Endothelial cell (in vitro differentiated cells): ENCODE measurements at regions not wholly inside any gene's neighbourhood (a gene's known extent, or its start where the extent isn't known, plus 50 kb on each side); places are given as distances from the start of the nearest gene placed in this dataset.
"Not testable (repeated sequence)": the region's sequence is repeated elsewhere in the genome, so short reads cannot be mapped to it uniquely, and the experiment has no call there.

Source experiments
- DNase-seq: peaks from one replicate; pipeline ENCODE4 v3.0.0; 2021; ENCODE audit warnings: low spot score
- H3K27ac Mint-ChIP-seq: one replicate; pipeline ENCODE4 v1.8.0; 2021; ENCODE audit warnings: mixed read lengths, inconsistent platforms; ENCODE audit not compliant: unreplicated experiment
- H3K27me3 Mint-ChIP-seq: one replicate; pipeline ENCODE4 v1.8.0; 2021; ENCODE audit warnings: mild to moderate bottlenecking, moderate library complexity, mixed read lengths, inconsistent platforms; ENCODE audit not compliant: unreplicated experiment
- H3K36me3 Mint-ChIP-seq: one replicate; pipeline ENCODE4 v1.8.0; 2021; ENCODE audit warnings: mild to moderate bottlenecking, low read depth, mixed read lengths, inconsistent platforms; ENCODE audit not compliant: unreplicated experiment
- H3K4me1 Mint-ChIP-seq: one replicate; pipeline ENCODE4 v1.8.0; 2021; ENCODE audit warnings: mild to moderate bottlenecking, mixed read lengths, inconsistent platforms; ENCODE audit not compliant: unreplicated experiment
- H3K4me3 Mint-ChIP-seq: one replicate; pipeline ENCODE4 v1.8.0; 2021; ENCODE audit warnings: mild to moderate bottlenecking, mixed read lengths, inconsistent platforms; ENCODE audit not compliant: unreplicated experiment
- H3K9me3 Mint-ChIP-seq: one replicate; pipeline ENCODE4 v1.8.0; 2021; ENCODE audit warnings: mixed read lengths, inconsistent platforms; ENCODE audit not compliant: unreplicated experiment
- CTCF ChIP-seq: fragments of 200-600 bp; sonication (generic); IDR thresholded peaks from one replicate; pipeline ENCODE4 v1.5.0; 2021; ENCODE audit warnings: antibody characterized with exemption; ENCODE audit not compliant: unreplicated experiment

- no peaks in the 10 kb centered on the region for H3K27me3 Mint-ChIP-seq
Measured at GRCh38 chr13:65585346-65585745, 1644.8 kb downstream of the PCDH9 start.

GRCh38 chr13:65584126-65584525 lies 1646.0 kb downstream of the PCDH9 start:
- Mint-ChIP-seq H3K4me1 (no peaks in the 10 kb centered on the region), H3K27me3 (no peaks in the 10 kb centered on the region), H3K4me3 (no peak overlapping the region), H3K36me3 (no peaks in the 10 kb centered on the region), H3K27ac (no peak overlapping the region), H3K9me3 (no peaks in the 10 kb centered on the region)
- DNase-seq: no peak
- no peak for TF ChIP-seq CTCF

More at GRCh38 chr13:65585346-65585745, 1644.8 kb downstream of the PCDH9 start:
- Mint-ChIP-seq H3K4me1 (no peaks in the 10 kb centered on the region), H3K27ac (no peak overlapping the region), H3K36me3 (no peaks in the 10 kb centered on the region), H3K9me3 (no peaks in the 10 kb centered on the region), H3K4me3 (no peak overlapping the region)
- no peak for TF ChIP-seq CTCF
- DNase-seq: no peak

GRCh38 chr13:65582160-65582559 lies 1648.0 kb downstream of the PCDH9 start:
- Mint-ChIP-seq H3K27me3 (no peaks in the 10 kb centered on the region), H3K4me1 (no peaks in the 10 kb centered on the region), H3K9me3 (no peaks in the 10 kb centered on the region), H3K4me3 (no peak overlapping the region), H3K27ac (no peak overlapping the region), H3K36me3 (no peaks in the 10 kb centered on the region)
- TF ChIP-seq CTCF: no peak
- no peak for DNase-seq

GRCh38 chr13:65564561-65564960 lies 1665.6 kb downstream of the PCDH9 start:
- H3K4me1 Mint-ChIP-seq, H3K36me3 Mint-ChIP-seq, H3K27ac Mint-ChIP-seq, H3K27me3 Mint-ChIP-seq, H3K9me3 Mint-ChIP-seq, H3K4me3 Mint-ChIP-seq, DNase-seq: not testable (repeated sequence)

GRCh38 chr13:65562305-65562704 lies 1667.8 kb downstream of the PCDH9 start:
- no peaks in the 10 kb centered on the region for H3K27me3 Mint-ChIP-seq
- no peak overlapping the region for H3K27ac Mint-ChIP-seq
- no peak for TF ChIP-seq CTCF
- H3K36me3 Mint-ChIP-seq: no peaks in the 10 kb centered on the region
- DNase-seq: no peak
- no peak overlapping the region for H3K4me3 Mint-ChIP-seq
- H3K9me3 Mint-ChIP-seq: no peaks in the 10 kb centered on the region
- H3K4me1 Mint-ChIP-seq: no peaks in the 10 kb centered on the region

GRCh38 chr13:65560936-65561335 lies 1669.2 kb downstream of the PCDH9 start:
- H3K27me3 Mint-ChIP-seq: no peaks in the 10 kb centered on the region
- H3K4me1 Mint-ChIP-seq: no peaks in the 10 kb centered on the region
- no peak overlapping the region for H3K27ac Mint-ChIP-seq

More at GRCh38 chr13:65560936-65561335, 1669.2 kb downstream of the PCDH9 start:
- no peak overlapping the region for H3K4me3 Mint-ChIP-seq
- no peaks in the 10 kb centered on the region for H3K36me3 Mint-ChIP-seq
- TF ChIP-seq CTCF: no peak
- DNase-seq: no peak
- no peaks in the 10 kb centered on the region for H3K9me3 Mint-ChIP-seq
